ENCODE measurements at regions not wholly inside any gene's neighbourhood (a gene's known extent, or its start where the extent isn't known, plus 50 kb on each side); places are given as distances from the start of the nearest gene placed in this dataset.

DNA sequence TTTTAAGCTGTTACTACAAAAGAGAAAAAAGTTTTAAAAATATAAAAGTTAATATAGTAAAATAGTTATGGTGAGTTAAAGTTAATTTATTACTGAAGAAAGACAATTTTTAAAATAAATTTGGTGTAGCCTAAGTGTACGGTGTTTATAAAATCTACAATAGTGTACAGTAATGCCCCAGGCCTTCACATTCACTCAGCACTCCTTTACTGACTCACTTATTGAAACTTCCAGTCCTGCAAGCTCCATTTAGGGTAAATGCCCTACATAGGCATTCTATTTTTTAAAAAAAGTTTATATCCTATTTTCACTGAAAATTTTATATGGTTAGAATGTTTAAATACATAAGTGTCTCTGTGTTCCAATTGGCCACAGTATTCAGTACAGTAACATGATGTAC lies 769.5 kb upstream of the NOVA1 start:
- no peak for TF ChIP-seq TARDBP (IDR thresholded peaks at IDR 0.05)
- TF ChIP-seq FOXA1 (IDR thresholded peaks at IDR 0.05) = no peak
- no peak for TF ChIP-seq ARNT (IDR thresholded peaks at IDR 0.05)
- no peak for TF ChIP-seq LEF1 (IDR thresholded peaks at IDR 0.05; ENCODE audit: borderline replicate concordance)
- TF ChIP-seq, protein P1, sequence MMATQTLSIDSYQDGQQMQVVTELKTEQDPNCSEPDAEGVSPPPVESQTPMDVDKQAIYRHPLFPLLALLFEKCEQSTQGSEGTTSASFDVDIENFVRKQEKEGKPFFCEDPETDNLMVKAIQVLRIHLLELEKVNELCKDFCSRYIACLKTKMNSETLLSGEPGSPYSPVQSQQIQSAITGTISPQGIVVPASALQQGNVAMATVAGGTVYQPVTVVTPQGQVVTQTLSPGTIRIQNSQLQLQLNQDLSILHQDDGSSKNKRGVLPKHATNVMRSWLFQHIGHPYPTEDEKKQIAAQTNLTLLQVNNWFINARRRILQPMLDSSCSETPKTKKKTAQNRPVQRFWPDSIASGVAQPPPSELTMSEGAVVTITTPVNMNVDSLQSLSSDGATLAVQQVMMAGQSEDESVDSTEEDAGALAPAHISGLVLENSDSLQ (IDR thresholded peaks at IDR 0.05) = no peak
- TF ChIP-seq ELF4 (IDR thresholded peaks at IDR 0.05) = no peak
- TF ChIP-seq HDGF (IDR thresholded peaks at IDR 0.05; ENCODE audit: borderline replicate concordance) = no peak
- TF ChIP-seq SP1 (IDR thresholded peaks at IDR 0.05) = no peak
- no peak for TF ChIP-seq BHLHE40 (IDR thresholded peaks at IDR 0.05; ENCODE audit: borderline replicate concordance)
- no peak for TF ChIP-seq ZNF384 (IDR thresholded peaks at IDR 0.05)
- no peak for TF ChIP-seq SUZ12 (IDR thresholded peaks at IDR 0.05)
- no peak for TF ChIP-seq FOXK2 (IDR thresholded peaks at IDR 0.05)
- no peak for TF ChIP-seq NFRKB (IDR thresholded peaks at IDR 0.05)
- TF ChIP-seq FOXM1 (IDR thresholded peaks at IDR 0.05; ENCODE audit: borderline replicate concordance) = no peak

Measured in HEK293T (cell line).